NCI-H510A treated with DMSO at 0.1 percent for 48 hours (cell line): ENCODE measurements at regions not wholly inside any gene's neighbourhood (a gene's known extent, or its start where the extent isn't known, plus 50 kb on each side); places are given as distances from the start of the nearest gene placed in this dataset.
A peak's percentile ranks its signal among the peaks of the same experiment; 100 is the strongest.

ENCODE experiments used
- DNase-seq: peaks from one replicate; lab custom pipeline; 2025; lab: John Stamatoyannopoulos, UW

- DNase-seq: no peak
Measured at GRCh38 chr18:45378308-45378707, 237.0 kb upstream of the SLC14A2 start.

GRCh38 chr18:45378933-45379332, 236.3 kb upstream of the SLC14A2 start:
- no peak for DNase-seq

GRCh38 chr18:45379903-45380302, 235.4 kb upstream of the SLC14A2 start:
- no peak for DNase-seq

- no peak for DNase-seq
Measured at GRCh38 chr18:45381282-45381681, 234.0 kb upstream of the SLC14A2 start.

- DNase-seq: no peak
Measured at GRCh38 chr18:45383228-45383627, 232.0 kb upstream of the SLC14A2 start.

- DNase-seq: peak; percentile 32
Measured at GRCh38 chr18:45384137-45384961, 230.9 kb upstream of the SLC14A2 start.

GRCh38 chr18:45384962-45385315, 230.3 kb upstream of the SLC14A2 start:
- DNase-seq: no peak

- peak; percentile 36 for DNase-seq
Measured at GRCh38 chr18:45386041-45386655, 229.1 kb upstream of the SLC14A2 start.

- DNase-seq: no peak
Measured at GRCh38 chr18:45387229-45387628, 228.0 kb upstream of the SLC14A2 start.

- no peak for DNase-seq
Measured at GRCh38 chr18:45398448-45398847, 216.8 kb upstream of the SLC14A2 start.

GRCh38 chr18:45399146-45399545, 216.1 kb upstream of the SLC14A2 start:
- DNase-seq: no peak

- DNase-seq: no peak
Measured at GRCh38 chr18:45399643-45400042, 215.6 kb upstream of the SLC14A2 start.

GRCh38 chr18:45402485-45403056, 212.7 kb upstream of the SLC14A2 start:
- DNase-seq: no peak

GRCh38 chr18:45403341-45404049, 211.8 kb upstream of the SLC14A2 start:
- no peak for DNase-seq

GRCh38 chr18:45408218-45408617, 207.1 kb upstream of the SLC14A2 start:
- DNase-seq: no peak

GRCh38 chr18:45409971-45410370, 205.3 kb upstream of the SLC14A2 start:
- no peak for DNase-seq

GRCh38 chr18:45412577-45412976, 202.7 kb upstream of the SLC14A2 start:
- no peak for DNase-seq

- no peak for DNase-seq
Measured at GRCh38 chr18:45413180-45413836, 202.0 kb upstream of the SLC14A2 start.

GRCh38 chr18:45415614-45416013, 199.7 kb upstream of the SLC14A2 start:
- no peak for DNase-seq

GRCh38 chr18:45416168-45416567, 199.1 kb upstream of the SLC14A2 start:
- peak; percentile 15 for DNase-seq

- no peak for DNase-seq
Measured at GRCh38 chr18:45417392-45417791, 197.9 kb upstream of the SLC14A2 start.

- peak; percentile 81 for DNase-seq
Measured at GRCh38 chr18:45423659-45424058, 191.6 kb upstream of the SLC14A2 start.
